Right lobe of liver (tissue), 6 donors: ENCODE measurements at regions not wholly inside any gene's neighbourhood (a gene's known extent, or its start where the extent isn't known, plus 50 kb on each side); places are given as distances from the start of the nearest gene placed in this dataset.

Source experiments
- ATAC-seq, 4 donors: fragments of 200-7000 bp; cut with Tn5 transposase; one replicate each; pipeline ENCODE4 v1.9.1; 2020; ENCODE audit warnings: mild to moderate bottlenecking in 4 of 4, moderate library complexity in 4 of 4
- DNase-seq, 3 donors: peaks; one replicate each; pipeline ENCODE4 v3.0.0-alpha.2; 2020
- H3K27ac ChIP-seq, 3 donors: fragments of 200-600 bp; one replicate each; pipeline ENCODE4 v1.8.0; 2022
- H3K27me3 ChIP-seq, 2 donors: fragments of 200-600 bp; one replicate each; pipeline ENCODE4 v1.8.0; 2022
- H3K36me3 ChIP-seq, 4 donors: fragments of 200-600 bp; sonication (generic) in 1 of 4; one replicate each; pipeline versions ENCODE4 v1.5.1 to v1.8.0; 2017 to 2022; ENCODE audit warnings: control low read depth in 1 of 4
- H3K4me1 ChIP-seq, 4 donors: fragments of 200-600 bp; sonication (generic) in 1 of 4; one replicate each; pipeline versions ENCODE4 v1.5.1 to v1.8.0; 2017 to 2022; ENCODE audit warnings: control low read depth in 1 of 4
- H3K4me3 ChIP-seq, 3 donors: fragments of 200-600 bp; one replicate each; pipeline ENCODE4 v1.8.0; 2022
- H3K9me3 ChIP-seq, 4 donors: fragments of 200-600 bp; sonication (generic) in 1 of 4; one replicate each; pipeline versions ENCODE4 v1.5.1 to v1.8.0; 2017 to 2022; ENCODE audit warnings: control low read depth in 1 of 4
- CTCF ChIP-seq, 4 donors: fragments of 200-600 bp in 3 of 4; fragments of 450-650 bp in 1 of 4; IDR thresholded peaks; one replicate each; pipeline versions ENCODE4 v1.5.1 to v1.8.0; 2016 to 2022; ENCODE audit warnings: antibody characterized with exemption in 4 of 4, mild to moderate bottlenecking in 2 of 4
- POLR2A ChIP-seq: fragments of 450-650 bp; IDR thresholded peaks from one replicate; pipeline ENCODE4 v1.6.1; 2017; ENCODE audit warnings: antibody characterized with exemption, mild to moderate bottlenecking
- WGBS: methylation state at CpG from one replicate; pipeline ENCODE4 v1.1.6; 2018; ENCODE audit warnings: low coverage, low lambda C conversion rate; ENCODE audit not compliant: insufficient coverage; ENCODE audit errors: missing lambda C conversion rate; 5-methylcytosine and 5-hydroxymethylcytosine counted together
- intact Hi-C, 2 donors: fragments of 100-400 bp; cut with DNase I; formaldehyde crosslinking; loops; one replicate each; pipeline versions ENCODE4 v1.11.2 to v1.14.1; 2022
- donor health status: DM: no; HTN: yes; CAD: no.
- donor health status: DM: no; HTN: no; CAD: no.
- donor health status: DM: no; HTN: no; CAD: no.
- donor health status: DM: no; HTN: yes; CAD: no.
- donor health status: DM: no; HTN: yes; CAD: no.

- H3K36me3 ChIP-seq: no peaks in the 10 kb centered on the region
- no peaks in the 10 kb centered on the region for H3K27me3 ChIP-seq
- H3K27ac ChIP-seq: no peak overlapping the region
- WGBS: 53% methylated on average over 3 of the region's 3 CpGs
- H3K4me1 ChIP-seq: no peaks in the 10 kb centered on the region
- intact Hi-C loops: no loop called here
- DNase-seq (no peak), ATAC-seq (no peak)
- no peak for TF ChIP-seq CTCF (IDR thresholded peaks at IDR 0.05)
- TF ChIP-seq POLR2A: no peak
- no peak overlapping the region for H3K4me3 ChIP-seq
- H3K9me3 ChIP-seq: no peaks in the 10 kb centered on the region
These were observed 259.2 kb upstream of the RMST start for GRCh38 chr12:97203408-97203807.

- no peak overlapping the region for H3K4me3 ChIP-seq
- H3K9me3 ChIP-seq: no peaks in the 10 kb centered on the region
- no peaks in the 10 kb centered on the region for H3K27me3 ChIP-seq
- no peak overlapping the region for H3K27ac ChIP-seq
- H3K4me1 ChIP-seq: no peaks in the 10 kb centered on the region
- DNase-seq (no peak), ATAC-seq (no peak)
- intact Hi-C loops: no loop called here
- 18% methylated on average over 1 of the region's 1 CpG for WGBS
- H3K36me3 ChIP-seq: no peaks in the 10 kb centered on the region
- TF ChIP-seq POLR2A (no peak), CTCF (IDR thresholded peaks at IDR 0.05) (no peak)
These were observed 252.6 kb upstream of the RMST start for GRCh38 chr12:97209997-97210396.

- intact Hi-C loops: no loop called here
- ATAC-seq (no peak), DNase-seq (no peak)
- Histone ChIP-seq H3K4me3 (no peak overlapping the region), H3K4me1 (no peaks in the 10 kb centered on the region), H3K27ac (no peak overlapping the region), H3K9me3 (no peaks in the 10 kb centered on the region), H3K36me3 (no peaks in the 10 kb centered on the region), H3K27me3 (no peaks in the 10 kb centered on the region)
- 27% methylated on average over 1 of the region's 1 CpG for WGBS
- TF ChIP-seq CTCF (IDR thresholded peaks at IDR 0.05) (no peak), POLR2A (no peak)
These were observed 251.1 kb upstream of the RMST start for GRCh38 chr12:97211416-97211930.

GRCh38 chr12:97216848-97217247 lies 245.8 kb upstream of the RMST start:
- DNase-seq (no peak), ATAC-seq (no peak)
- H3K9me3 ChIP-seq: no peaks in the 10 kb centered on the region
- no peaks in the 10 kb centered on the region for H3K36me3 ChIP-seq
- WGBS: 74% methylated on average over 1 of the region's 1 CpG
- H3K27me3 ChIP-seq: no peaks in the 10 kb centered on the region
- H3K27ac ChIP-seq: no peak overlapping the region
- TF ChIP-seq CTCF (IDR thresholded peaks at IDR 0.05): no peak
- no peak for TF ChIP-seq POLR2A
- no peak overlapping the region for H3K4me3 ChIP-seq
- intact Hi-C loops: no loop called here
- H3K4me1 ChIP-seq: no peaks in the 10 kb centered on the region

- 54% methylated on average over 1 of the region's 1 CpG for WGBS
- Histone ChIP-seq H3K4me3 (no peak overlapping the region), H3K36me3 (no peaks in the 10 kb centered on the region), H3K9me3 (no peaks in the 10 kb centered on the region), H3K4me1 (no peaks in the 10 kb centered on the region), H3K27me3 (no peaks in the 10 kb centered on the region), H3K27ac (no peak overlapping the region)
- ATAC-seq (no peak), DNase-seq (no peak)
- intact Hi-C loops: no loop called here
- no peak for TF ChIP-seq CTCF (IDR thresholded peaks at IDR 0.05)
- TF ChIP-seq POLR2A: no peak
These were observed 240.2 kb upstream of the RMST start for GRCh38 chr12:97222391-97222790.
